ENCODE measurements at regions not wholly inside any gene's neighbourhood (a gene's known extent, or its start where the extent isn't known, plus 50 kb on each side); places are given as distances from the start of the nearest gene placed in this dataset.

DNA sequence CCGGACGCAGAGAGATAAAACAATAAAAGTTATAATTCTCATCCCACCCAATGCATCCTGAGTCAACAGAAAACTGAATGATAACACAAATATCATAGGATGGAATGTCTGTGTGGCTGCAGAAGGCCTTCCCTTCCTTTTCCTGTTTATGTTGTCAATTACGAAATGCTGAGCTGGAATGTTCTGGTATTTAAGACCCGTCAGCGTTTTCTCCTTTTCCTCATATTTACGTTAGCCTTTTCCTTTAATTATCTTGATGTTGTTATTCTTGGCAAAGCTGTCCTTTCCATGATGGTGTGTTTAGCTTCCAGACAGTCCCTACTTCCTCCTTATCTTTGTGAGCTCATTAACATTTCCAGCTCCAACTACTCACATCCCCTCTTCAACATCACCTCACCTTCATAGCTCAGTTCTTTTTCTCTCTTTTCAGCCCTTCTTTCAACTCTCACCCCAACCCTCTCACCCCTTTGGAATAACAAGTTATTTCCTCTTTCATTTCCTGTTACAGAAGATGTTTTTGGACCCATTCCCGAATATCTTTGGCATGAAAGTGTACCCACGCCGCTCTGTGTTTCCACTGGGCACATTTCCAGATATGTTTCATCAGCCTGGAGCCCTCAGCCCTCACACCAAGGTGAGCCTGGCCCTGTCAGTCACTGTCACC lies 221.6 kb downstream of the NR2F1-AS1 start:
- Histone ChIP-seq H3K36me3 (ENCODE audit: control insufficient read depth in 2 of 3, insufficient read depth in 3 of 3, low read length in 3 of 3) (no peaks in the 10 kb centered on the region), H3K4me3 (ENCODE audit: low read length in 3 of 3) (peak overlapping the region in 1 of 3 donors; percentile 11), H3K27me3 (ENCODE audit: control insufficient read depth, insufficient read depth, low read length) (no peaks in the 10 kb centered on the region), H3K9ac (ENCODE audit: low read length in 3 of 3) (no peak overlapping the region), H3K4me1 (ENCODE audit: control insufficient read depth in 2 of 3, insufficient read depth in 2 of 3, low read depth in 1 of 3, low read length in 3 of 3) (peaks cover 0 to 2% (median 0%) of the 10 kb centered on the region in 3 donors), H3K9me3 (ENCODE audit: control insufficient read depth in 2 of 3, insufficient read depth in 1 of 3, low read length in 3 of 3) (no peaks in the 10 kb centered on the region), H3K27ac (ENCODE audit: low read depth in 2 of 2, low read length in 2 of 2) (peak overlapping the region; percentile 69 to 83)
- intact Hi-C loops (cut with DNase I): no loop called here
- TF ChIP-seq, protein P1, sequence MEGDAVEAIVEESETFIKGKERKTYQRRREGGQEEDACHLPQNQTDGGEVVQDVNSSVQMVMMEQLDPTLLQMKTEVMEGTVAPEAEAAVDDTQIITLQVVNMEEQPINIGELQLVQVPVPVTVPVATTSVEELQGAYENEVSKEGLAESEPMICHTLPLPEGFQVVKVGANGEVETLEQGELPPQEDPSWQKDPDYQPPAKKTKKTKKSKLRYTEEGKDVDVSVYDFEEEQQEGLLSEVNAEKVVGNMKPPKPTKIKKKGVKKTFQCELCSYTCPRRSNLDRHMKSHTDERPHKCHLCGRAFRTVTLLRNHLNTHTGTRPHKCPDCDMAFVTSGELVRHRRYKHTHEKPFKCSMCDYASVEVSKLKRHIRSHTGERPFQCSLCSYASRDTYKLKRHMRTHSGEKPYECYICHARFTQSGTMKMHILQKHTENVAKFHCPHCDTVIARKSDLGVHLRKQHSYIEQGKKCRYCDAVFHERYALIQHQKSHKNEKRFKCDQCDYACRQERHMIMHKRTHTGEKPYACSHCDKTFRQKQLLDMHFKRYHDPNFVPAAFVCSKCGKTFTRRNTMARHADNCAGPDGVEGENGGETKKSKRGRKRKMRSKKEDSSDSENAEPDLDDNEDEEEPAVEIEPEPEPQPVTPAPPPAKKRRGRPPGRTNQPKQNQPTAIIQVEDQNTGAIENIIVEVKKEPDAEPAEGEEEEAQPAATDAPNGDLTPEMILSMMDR (IDR thresholded peaks at IDR 0.05; ENCODE audit: borderline replicate concordance, extremely low read depth, insufficient read depth): no peak
- DNase-seq (peak in 2 of 5 donors; percentile 65 to 87), FAIRE-seq (peak; percentile 19)

DNA sequence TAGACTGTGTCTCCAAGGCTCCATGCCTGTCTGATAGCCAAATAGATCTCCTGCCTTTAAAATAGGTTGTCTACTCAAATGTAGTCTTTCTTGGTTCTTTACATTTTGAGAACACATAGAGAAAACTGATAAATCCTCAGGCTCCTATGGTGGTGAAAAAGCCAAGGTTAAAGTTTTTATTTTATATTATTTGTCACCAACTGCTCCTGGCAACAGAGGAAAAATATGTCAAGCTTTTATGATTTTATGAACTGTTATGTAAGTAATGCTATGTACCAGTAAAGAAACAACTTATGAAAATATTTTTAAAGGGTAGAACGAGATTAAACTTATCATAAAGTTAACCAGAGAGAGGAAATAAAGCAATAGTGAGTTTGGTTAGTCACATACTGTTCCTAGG lies 222.8 kb downstream of the NR2F1-AS1 start:
- H3K9ac ChIP-seq (ENCODE audit: low read length in 3 of 3): no peak overlapping the region
- no peaks in the 10 kb centered on the region for H3K36me3 ChIP-seq (ENCODE audit: control insufficient read depth in 2 of 3, insufficient read depth in 3 of 3, low read length in 3 of 3)
- TF ChIP-seq, protein P1 (IDR thresholded peaks at IDR 0.05; ENCODE audit: borderline replicate concordance, extremely low read depth, insufficient read depth): no peak
- no peak overlapping the region for H3K4me3 ChIP-seq (ENCODE audit: low read length in 3 of 3)
- DNase-seq: no peak
- no peaks in the 10 kb centered on the region for H3K27me3 ChIP-seq (ENCODE audit: control insufficient read depth, insufficient read depth, low read length)
- no peak for FAIRE-seq
- intact Hi-C loops (cut with DNase I): no loop called here
- no peak overlapping the region for H3K27ac ChIP-seq (ENCODE audit: low read depth in 2 of 2, low read length in 2 of 2)
- no peaks in the 10 kb centered on the region for H3K9me3 ChIP-seq (ENCODE audit: control insufficient read depth in 2 of 3, insufficient read depth in 1 of 3, low read length in 3 of 3)
- H3K4me1 ChIP-seq (ENCODE audit: control insufficient read depth in 2 of 3, insufficient read depth in 2 of 3, low read depth in 1 of 3, low read length in 3 of 3): peaks cover 0 to 2% (median 0%) of the 10 kb centered on the region in 3 donors

DNA sequence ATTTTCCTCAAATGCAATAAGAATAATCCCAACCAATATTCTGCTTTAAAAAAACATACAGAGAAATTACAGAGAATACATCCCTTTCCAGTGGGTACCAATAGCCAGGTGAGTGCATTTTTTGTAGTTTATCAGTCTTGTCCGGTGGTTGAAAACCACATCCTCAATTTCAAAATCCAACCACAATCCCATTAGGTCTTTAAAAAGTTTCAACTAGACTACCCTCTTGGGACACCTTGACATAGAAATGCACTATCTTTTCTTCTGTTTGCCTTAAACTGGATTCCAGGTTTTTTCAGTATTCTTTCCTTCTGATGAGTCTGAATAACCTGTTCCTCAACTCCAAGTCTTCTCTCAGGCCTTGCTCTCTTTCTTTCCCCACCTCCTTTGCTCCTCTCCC lies 223.3 kb downstream of the NR2F1-AS1 start:
- Histone ChIP-seq H3K36me3 (ENCODE audit: control insufficient read depth in 2 of 3, insufficient read depth in 3 of 3, low read length in 3 of 3) (no peaks in the 10 kb centered on the region), H3K9ac (ENCODE audit: low read length in 3 of 3) (no peak overlapping the region), H3K4me3 (ENCODE audit: low read length in 3 of 3) (no peak overlapping the region), H3K9me3 (ENCODE audit: control insufficient read depth in 2 of 3, insufficient read depth in 1 of 3, low read length in 3 of 3) (no peaks in the 10 kb centered on the region), H3K4me1 (ENCODE audit: control insufficient read depth in 2 of 3, insufficient read depth in 2 of 3, low read depth in 1 of 3, low read length in 3 of 3) (peaks cover 0 to 2% (median 0%) of the 10 kb centered on the region in 3 donors), H3K27ac (ENCODE audit: low read depth in 2 of 2, low read length in 2 of 2) (no peak overlapping the region), H3K27me3 (ENCODE audit: control insufficient read depth, insufficient read depth, low read length) (no peaks in the 10 kb centered on the region)
- TF ChIP-seq, protein P1 (IDR thresholded peaks at IDR 0.05; ENCODE audit: borderline replicate concordance, extremely low read depth, insufficient read depth): no peak
- DNase-seq: no peak
- FAIRE-seq: no peak
- intact Hi-C loops (cut with DNase I): no loop called here

DNA sequence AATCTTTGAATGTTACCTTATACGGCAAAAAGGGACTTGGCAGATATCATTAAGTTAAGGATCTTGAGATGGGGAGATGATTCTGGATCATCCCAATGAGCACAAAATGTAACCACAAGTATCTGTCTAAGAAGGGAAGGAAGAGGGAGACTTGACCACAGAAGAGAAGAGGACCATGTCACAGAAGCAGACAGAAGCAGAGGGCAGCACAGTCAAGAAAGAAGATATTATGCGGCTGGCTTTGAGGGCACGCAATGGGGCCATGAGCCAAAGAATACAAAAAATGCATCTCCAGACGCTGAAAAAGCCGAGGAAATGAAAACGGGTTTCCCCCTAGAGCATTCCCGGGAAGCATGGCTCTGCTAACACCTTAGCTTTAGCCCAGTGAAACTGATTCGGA lies 225.3 kb downstream of the NR2F1-AS1 start:
- no peak for DNase-seq
- Histone ChIP-seq H3K9ac (ENCODE audit: low read length in 3 of 3) (no peak overlapping the region), H3K36me3 (ENCODE audit: control insufficient read depth in 2 of 3, insufficient read depth in 3 of 3, low read length in 3 of 3) (no peaks in the 10 kb centered on the region), H3K27me3 (ENCODE audit: control insufficient read depth, insufficient read depth, low read length) (no peaks in the 10 kb centered on the region), H3K4me3 (ENCODE audit: low read length in 3 of 3) (no peak overlapping the region), H3K27ac (ENCODE audit: low read depth in 2 of 2, low read length in 2 of 2) (no peak overlapping the region), H3K4me1 (ENCODE audit: control insufficient read depth in 2 of 3, insufficient read depth in 2 of 3, low read depth in 1 of 3, low read length in 3 of 3) (peaks cover 0 to 2% (median 0%) of the 10 kb centered on the region in 3 donors), H3K9me3 (ENCODE audit: control insufficient read depth in 2 of 3, insufficient read depth in 1 of 3, low read length in 3 of 3) (no peaks in the 10 kb centered on the region)
- intact Hi-C loops (cut with DNase I): no loop called here
- TF ChIP-seq, protein P1 (IDR thresholded peaks at IDR 0.05; ENCODE audit: borderline replicate concordance, extremely low read depth, insufficient read depth): no peak
- FAIRE-seq: no peak
